ENCODE measurements at regions not wholly inside any gene's neighbourhood (a gene's known extent, or its start where the extent isn't known, plus 50 kb on each side); places are given as distances from the start of the nearest gene placed in this dataset.
"Not testable (repeated sequence)": the region's sequence is repeated elsewhere in the genome, so short reads cannot be mapped to it uniquely, and the experiment has no call there.

DNA sequence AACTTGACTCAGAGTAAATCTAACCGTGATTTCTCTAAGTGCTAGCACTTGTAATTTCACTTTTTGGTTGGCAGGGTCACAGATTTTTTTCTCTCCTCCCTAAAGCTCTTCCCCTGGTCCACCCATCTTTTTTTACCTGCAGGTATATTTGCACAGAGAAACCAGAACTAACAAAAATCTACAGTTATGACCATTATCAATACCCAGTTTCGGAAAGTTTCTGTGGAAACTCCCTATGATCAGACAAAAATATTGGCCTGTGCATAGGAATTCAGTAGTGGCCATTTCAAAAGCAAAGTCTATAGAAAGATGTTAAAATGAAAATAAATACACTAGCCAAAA is 62.4 kb upstream of the ATF7IP2 start:
- H3K4me3 ChIP-seq = no peak overlapping the region
- no peak for ATAC-seq (replicated peaks in 6 of 8)
- H3K4me1 ChIP-seq (replicated peaks in 1 of 2) = peaks cover 0 to 2% of the 10 kb centered on the region in 2 donors
- in situ Hi-C loops (cut with MboI; ENCODE audit: low pct_unique_long_range_greater_than_20kb in 2 of 9, low sequenced_read_pairs in 9 of 9, unreplicated experiment in 9 of 9) = no loop called here
- H3K27ac ChIP-seq = no peak overlapping the region
- 55 to 90% (median 87%) methylated on average over 1 to 2 of the region's 2 CpGs; no CpG with 5 or more reads in 3 of the 10 experiments for WGBS, 10 experiments

DNA sequence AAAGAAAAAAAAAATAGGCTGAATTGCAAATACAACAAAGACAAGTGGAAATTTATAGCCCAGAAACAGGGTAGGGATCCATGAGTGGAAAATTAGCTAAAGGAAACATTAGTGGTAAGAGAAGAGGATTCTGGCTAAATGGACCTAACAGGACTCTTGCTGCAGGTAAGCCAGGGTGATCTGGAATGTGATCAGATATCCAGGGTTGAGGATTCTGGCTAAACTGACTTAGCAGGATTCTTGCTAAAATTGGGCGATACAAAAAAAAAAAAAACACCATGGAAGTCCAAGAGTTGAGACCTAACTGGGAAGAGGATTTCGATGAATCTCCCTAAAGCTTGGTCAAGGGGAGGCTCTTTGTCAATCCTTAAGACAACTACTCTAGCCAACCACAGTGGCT is 61.7 kb upstream of the ATF7IP2 start:
- Histone ChIP-seq H3K4me1 (replicated peaks in 1 of 2) (no peaks in the 10 kb centered on the region), H3K27ac (no peak overlapping the region), H3K4me3 (no peak overlapping the region)
- WGBS, 10 experiments = 0 to 100% (median 60%) methylated on average over 1 to 2 of the region's 2 CpGs; no CpG with 5 or more reads in 2 of the 10 experiments
- no peak for ATAC-seq (replicated peaks in 6 of 8)
- in situ Hi-C loops (cut with MboI; ENCODE audit: low pct_unique_long_range_greater_than_20kb in 2 of 9, low sequenced_read_pairs in 9 of 9, unreplicated experiment in 9 of 9) = no loop called here

- Histone ChIP-seq H3K4me1 (replicated peaks in 1 of 2) (no peaks in the 10 kb centered on the region), H3K4me3 (no peak overlapping the region), H3K27ac (no peak overlapping the region)
- in situ Hi-C loops (cut with MboI; ENCODE audit: low pct_unique_long_range_greater_than_20kb in 2 of 9, low sequenced_read_pairs in 9 of 9, unreplicated experiment in 9 of 9) = no loop called here
- WGBS, 10 experiments = 39 to 91% (median 81%) methylated on average over 1 to 9 of the region's 10 CpGs; no CpG with 5 or more reads in 1 of the 10 experiments
- ATAC-seq (replicated peaks in 6 of 8) = no peak
These were observed 59.9 kb upstream of the ATF7IP2 start for GRCh38 chr16:10325783-10326543.

DNA sequence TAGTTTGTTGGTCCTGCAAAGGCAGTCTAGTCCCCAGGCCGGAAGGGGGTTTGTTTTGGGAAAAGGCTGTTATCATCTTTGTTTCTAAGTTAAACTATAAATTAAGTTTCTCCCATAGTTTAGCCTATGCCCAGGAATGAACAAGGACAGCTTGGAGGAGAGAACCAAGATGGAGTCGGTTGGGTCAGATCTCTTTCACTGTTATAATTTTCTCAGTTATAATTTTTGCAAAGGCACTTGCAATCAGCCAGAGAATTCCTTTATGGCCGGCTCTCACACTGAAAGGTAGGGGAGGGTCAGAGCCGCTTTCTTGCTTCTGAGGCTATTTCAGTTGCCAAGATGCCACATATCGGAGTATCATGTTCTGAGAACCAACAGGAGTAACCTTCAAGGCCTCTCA is 59.2 kb upstream of the ATF7IP2 start:
- Histone ChIP-seq H3K4me3 (no peak overlapping the region), H3K4me1 (replicated peaks in 1 of 2) (no peaks in the 10 kb centered on the region), H3K27ac (no peak overlapping the region)
- ATAC-seq (replicated peaks in 6 of 8) = no peak
- in situ Hi-C loops (cut with MboI; ENCODE audit: low pct_unique_long_range_greater_than_20kb in 2 of 9, low sequenced_read_pairs in 9 of 9, unreplicated experiment in 9 of 9) = no loop called here
- WGBS, 10 experiments = 0 to 100% (median 80%) methylated on average over 1 to 4 of the region's 5 CpGs; no CpG with 5 or more reads in 2 of the 10 experiments

- H3K4me1 ChIP-seq (replicated peaks in 1 of 2); H3K27ac ChIP-seq; in situ Hi-C loops (cut with MboI; ENCODE audit: low pct_unique_long_range_greater_than_20kb in 2 of 9, low sequenced_read_pairs in 9 of 9, unreplicated experiment in 9 of 9); H3K4me3 ChIP-seq: not testable (repeated sequence)
- ATAC-seq (replicated peaks in 6 of 8) = peak in 3 of 8 experiments; percentile 17 to 44 (median 40)
- WGBS, 10 experiments = 0 to 100% (median 60%) methylated on average over 1 to 4 of the region's 5 CpGs; no CpG with 5 or more reads in 3 of the 10 experiments
These were observed 57.6 kb upstream of the ATF7IP2 start for GRCh38 chr16:10328291-10328690.

- Histone ChIP-seq H3K4me3 (no peak overlapping the region), H3K4me1 (replicated peaks in 1 of 2) (peaks cover 5 to 10% of the 10 kb centered on the region in 2 donors), H3K27ac (peak overlapping the region in 1 of 2 donors; percentile 48)
- peak in 5 of 8 experiments; percentile 65 to 85 (median 80) for ATAC-seq (replicated peaks in 6 of 8)
- in situ Hi-C loops (cut with MboI; ENCODE audit: low pct_unique_long_range_greater_than_20kb in 2 of 9, low sequenced_read_pairs in 9 of 9, unreplicated experiment in 9 of 9) = no loop called here
These were observed 53.6 kb upstream of the ATF7IP2 start for GRCh38 chr16:10332241-10332640.

GRCh38 chr16:10332775-10333174 is 53.1 kb upstream of the ATF7IP2 start:
- Histone ChIP-seq H3K27ac (peak overlapping the region in 1 of 2 donors; percentile 48), H3K4me3 (no peak overlapping the region), H3K4me1 (replicated peaks in 1 of 2) (peaks cover 5 to 10% of the 10 kb centered on the region in 2 donors)
- ATAC-seq (replicated peaks in 6 of 8) = no peak
- in situ Hi-C loops (cut with MboI; ENCODE audit: low pct_unique_long_range_greater_than_20kb in 2 of 9, low sequenced_read_pairs in 9 of 9, unreplicated experiment in 9 of 9) = no loop called here
- 50 to 100% (median 85%) methylated on average over 1 to 6 of the region's 7 CpGs; no CpG with 5 or more reads in 2 of the 10 experiments for WGBS, 10 experiments

GRCh38 chr16:10333321-10334032 is 52.4 kb upstream of the ATF7IP2 start:
- 6 to 100% (median 66%) methylated on average over 2 to 10 of the region's 10 CpGs; no CpG with 5 or more reads in 2 of the 10 experiments for WGBS, 10 experiments
- ATAC-seq (replicated peaks in 6 of 8) = no peak

GRCh38 chr16:10335681-10336080 is 50.2 kb upstream of the ATF7IP2 start:
- Histone ChIP-seq H3K4me3 (no peak overlapping the region), H3K27ac (no peak overlapping the region), H3K4me1 (replicated peaks in 1 of 2) (peaks cover 5 to 10% of the 10 kb centered on the region in 2 donors)
- 0 to 93% (median 85%) methylated on average over 1 to 12 of the region's 12 CpGs for WGBS, 10 experiments
- ATAC-seq (replicated peaks in 6 of 8) = no peak
- in situ Hi-C loops (cut with MboI; ENCODE audit: low pct_unique_long_range_greater_than_20kb in 2 of 9, low sequenced_read_pairs in 9 of 9, unreplicated experiment in 9 of 9) = no loop called here

More at GRCh38 chr16:10333321-10334032, 52.4 kb upstream of the ATF7IP2 start:
- H3K4me3 ChIP-seq = no peak overlapping the region
- in situ Hi-C loops (cut with MboI; ENCODE audit: low pct_unique_long_range_greater_than_20kb in 2 of 9, low sequenced_read_pairs in 9 of 9, unreplicated experiment in 9 of 9) = no loop called here
- H3K27ac ChIP-seq = no peak overlapping the region
- peaks cover 5 to 10% of the 10 kb centered on the region in 2 donors for H3K4me1 ChIP-seq (replicated peaks in 1 of 2)
